COLO668 (cell line): ENCODE measurements at regions not wholly inside any gene's neighbourhood (a gene's known extent, or its start where the extent isn't known, plus 50 kb on each side); places are given as distances from the start of the nearest gene placed in this dataset.

Experiments used
- DNase-seq: peaks from one replicate; lab custom pipeline; 2025; ENCODE audit not compliant: unreplicated experiment; lab: John Stamatoyannopoulos, UW

DNA sequence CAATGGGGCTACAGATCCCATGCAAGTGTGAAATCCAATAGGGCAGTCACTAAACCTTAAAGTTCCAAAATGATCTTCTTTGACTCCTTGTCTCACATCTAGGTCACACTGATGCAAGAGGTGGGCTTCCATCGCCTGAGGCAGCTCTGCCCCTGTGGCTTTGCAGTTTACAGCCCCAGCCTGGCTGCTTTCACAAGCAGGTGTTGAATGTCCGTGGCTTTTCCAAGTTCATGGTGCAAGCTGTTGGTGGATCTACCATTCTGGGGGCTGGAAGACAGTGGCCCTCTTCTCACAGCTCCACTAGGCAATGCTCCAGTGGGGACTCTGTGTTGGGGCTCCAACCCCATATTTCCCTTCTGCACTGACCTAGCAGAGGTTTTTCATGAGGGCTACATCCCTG, 68.5 kb upstream of the PRR20G start:
- no peak for DNase-seq

DNA sequence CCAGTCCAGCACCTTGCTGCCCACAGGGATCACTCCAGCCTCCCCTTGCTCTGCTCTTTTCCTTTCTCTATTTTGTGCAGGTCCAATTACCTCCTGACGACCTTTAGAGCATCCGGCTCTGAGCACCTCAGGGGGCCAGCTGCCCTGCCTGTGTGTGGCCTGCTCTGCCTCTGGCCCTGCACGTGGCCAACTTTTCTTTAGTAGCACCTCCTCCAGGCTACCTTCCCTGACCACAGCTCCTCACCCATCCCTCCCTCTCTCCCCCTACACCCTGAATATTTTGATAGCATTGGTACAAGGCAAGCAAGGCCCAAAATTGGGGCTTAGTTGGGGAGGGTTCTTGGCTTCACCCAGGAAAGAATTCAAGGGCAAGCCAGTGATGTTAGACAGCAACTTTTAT, 66.9 kb upstream of the PRR20G start:
- no peak for DNase-seq

DNA sequence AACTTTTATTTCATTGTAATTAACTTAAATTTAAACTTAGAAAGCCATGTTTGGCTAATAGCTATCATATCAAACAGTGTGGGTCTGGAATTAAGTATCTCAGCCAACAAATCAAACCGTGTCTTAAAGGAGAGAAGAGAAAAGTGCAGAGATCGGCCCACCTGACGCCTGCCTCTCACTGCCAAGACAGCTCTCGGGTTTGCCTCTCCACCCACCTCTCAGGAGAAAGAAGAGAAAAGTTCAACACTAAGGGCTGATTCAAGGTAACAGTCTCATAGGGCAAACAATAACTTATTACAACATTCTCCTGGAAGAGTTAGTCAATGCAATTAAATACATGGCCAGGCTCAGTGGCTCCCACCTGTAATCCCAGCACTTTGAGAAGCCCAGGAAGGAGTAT, 64.8 kb upstream of the PRR20G start:
- no peak for DNase-seq

DNA sequence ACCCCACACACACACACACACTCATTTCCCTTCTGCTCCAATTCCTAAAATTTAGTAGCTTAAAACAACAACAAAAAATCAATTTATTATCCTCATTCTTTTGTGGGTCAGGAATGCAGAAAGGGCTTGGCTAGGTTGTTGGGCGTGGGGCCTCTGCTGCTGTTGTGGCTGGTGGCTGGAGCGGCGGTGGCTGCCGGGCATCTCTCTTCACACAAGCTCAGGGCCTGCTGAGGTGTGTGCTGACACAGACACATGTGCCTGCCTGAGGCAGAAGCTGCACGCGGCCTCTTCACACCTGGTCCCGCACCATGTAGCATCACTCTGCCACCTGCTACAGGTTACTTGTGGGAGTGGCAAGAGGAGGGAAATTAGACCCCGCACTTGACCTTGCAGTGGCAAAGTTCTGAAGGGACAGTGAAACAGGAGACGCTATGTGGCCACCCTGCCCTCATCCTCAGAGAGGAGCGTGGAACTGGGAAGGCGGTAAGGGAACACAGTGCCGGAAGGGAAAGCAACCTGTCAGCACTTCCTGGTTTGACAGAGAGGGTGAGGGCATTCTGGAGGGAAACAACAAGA, 64.0 kb upstream of the PRR20G start:
- no peak for DNase-seq

DNA sequence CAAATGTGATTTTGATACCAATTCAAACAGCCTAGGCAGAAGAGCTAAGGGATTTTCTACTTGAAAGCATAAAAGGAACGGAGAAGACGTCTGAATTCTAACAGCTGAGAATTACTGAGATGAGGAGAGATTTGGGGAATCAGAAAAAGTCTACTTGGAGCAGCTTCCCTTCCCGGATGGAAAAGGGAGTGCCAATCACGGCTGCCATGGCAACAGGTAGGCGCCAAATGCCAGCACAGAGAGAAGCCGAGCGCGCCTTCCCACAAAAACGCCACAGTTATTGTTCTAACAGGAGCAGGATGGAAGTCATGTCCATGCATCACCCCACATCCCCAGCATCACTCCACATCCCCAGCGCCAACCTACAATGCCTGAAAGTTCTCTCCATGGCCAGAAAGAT, 63.5 kb upstream of the PRR20G start:
- DNase-seq, result no peak

DNA sequence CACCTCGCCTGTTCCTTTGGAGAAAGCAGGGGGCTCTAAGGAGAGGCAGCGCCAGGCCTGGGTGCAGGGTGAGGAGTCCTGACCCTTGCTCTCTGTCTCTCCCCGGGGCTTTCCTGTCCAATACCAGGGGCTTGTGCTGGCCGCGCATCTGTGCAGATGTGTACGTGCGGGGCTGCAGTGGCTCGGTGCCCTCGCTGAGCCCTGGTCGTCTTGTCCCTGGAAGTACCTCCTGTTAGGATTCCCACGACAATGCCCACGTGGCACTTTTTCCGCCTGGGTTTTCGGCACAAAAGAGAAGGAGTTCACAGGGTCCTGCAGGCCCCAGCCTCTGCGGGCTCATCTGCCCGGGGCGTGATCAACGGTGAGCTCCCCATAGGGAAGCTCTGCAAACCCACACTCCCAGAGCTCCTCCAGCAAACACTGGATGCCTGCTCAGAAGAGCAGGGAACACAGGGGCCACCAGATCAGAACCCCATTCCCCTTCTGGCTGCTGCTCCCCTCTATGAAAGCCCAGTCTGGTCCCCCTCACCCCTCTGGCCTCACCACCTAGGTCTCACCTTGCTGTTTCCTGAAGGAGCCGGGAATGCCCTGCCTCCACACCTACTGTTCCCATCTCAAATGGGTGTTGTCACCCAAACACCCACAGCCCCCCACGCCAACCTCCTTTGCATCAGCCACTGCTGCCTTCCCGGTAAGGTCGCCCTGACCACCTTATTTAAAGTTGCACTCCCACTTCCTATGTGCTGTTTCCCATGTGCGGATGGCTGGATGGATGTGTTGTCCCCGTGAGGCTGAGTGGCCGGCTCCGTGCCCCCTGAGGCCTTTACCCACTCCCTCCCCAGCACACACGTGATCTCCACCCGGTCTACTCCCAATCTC, 62.6 kb upstream of the PRR20G start:
- DNase-seq, result no peak

DNA sequence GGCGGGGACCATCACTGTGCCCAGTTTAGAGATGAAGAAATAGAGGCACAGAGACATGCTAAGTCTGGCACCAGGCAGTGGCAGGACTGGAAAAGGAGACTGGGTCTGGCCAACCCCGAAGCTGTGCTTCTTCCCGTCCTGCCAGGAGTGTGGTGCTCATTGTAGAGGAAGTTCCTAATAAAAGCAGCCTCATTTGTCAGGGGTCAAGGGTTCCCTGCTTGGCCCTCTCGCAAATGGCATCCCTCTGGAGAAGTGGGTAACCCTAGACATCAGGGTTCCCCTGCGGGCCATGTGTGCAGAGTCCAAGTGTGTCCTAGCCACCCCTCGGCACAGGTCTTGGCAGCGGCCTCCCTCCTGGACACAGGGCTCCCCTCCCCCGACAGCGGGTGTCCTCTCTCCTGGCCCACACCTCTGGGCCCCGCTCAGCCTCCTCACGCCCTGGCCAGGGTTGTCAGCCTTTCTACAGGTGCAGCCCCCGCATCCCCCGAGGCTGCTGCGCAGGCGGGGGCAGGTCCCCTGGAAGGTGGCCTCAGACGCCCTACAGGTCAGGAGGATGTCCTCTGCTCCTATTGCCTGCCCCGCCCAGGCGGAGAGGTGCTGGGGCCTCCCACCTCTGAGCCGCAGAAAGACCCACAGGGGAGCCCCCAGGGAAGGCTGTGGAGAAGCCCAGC, 61.8 kb upstream of the PRR20G start:
- no peak for DNase-seq

DNA sequence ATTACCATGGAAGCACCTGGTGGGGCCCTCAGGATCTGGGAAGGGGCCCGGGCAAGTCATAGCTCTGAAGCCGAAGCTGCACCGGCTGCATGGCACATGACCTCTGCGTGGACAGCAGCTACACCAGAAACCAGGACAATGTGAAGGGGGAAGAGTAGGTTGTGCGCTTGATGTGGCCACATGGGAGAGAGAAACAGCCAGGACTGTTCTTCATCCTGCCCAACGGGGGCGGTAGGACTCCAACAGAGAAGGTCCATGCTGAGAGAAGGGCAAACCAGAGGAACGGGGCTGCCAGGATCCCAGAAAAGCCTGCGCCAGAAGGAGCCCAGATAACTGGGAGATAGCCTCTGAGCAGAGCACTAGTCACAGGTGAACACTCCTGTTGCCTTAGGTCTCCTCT, 54.9 kb upstream of the PRR20G start:
- no peak for DNase-seq

DNA sequence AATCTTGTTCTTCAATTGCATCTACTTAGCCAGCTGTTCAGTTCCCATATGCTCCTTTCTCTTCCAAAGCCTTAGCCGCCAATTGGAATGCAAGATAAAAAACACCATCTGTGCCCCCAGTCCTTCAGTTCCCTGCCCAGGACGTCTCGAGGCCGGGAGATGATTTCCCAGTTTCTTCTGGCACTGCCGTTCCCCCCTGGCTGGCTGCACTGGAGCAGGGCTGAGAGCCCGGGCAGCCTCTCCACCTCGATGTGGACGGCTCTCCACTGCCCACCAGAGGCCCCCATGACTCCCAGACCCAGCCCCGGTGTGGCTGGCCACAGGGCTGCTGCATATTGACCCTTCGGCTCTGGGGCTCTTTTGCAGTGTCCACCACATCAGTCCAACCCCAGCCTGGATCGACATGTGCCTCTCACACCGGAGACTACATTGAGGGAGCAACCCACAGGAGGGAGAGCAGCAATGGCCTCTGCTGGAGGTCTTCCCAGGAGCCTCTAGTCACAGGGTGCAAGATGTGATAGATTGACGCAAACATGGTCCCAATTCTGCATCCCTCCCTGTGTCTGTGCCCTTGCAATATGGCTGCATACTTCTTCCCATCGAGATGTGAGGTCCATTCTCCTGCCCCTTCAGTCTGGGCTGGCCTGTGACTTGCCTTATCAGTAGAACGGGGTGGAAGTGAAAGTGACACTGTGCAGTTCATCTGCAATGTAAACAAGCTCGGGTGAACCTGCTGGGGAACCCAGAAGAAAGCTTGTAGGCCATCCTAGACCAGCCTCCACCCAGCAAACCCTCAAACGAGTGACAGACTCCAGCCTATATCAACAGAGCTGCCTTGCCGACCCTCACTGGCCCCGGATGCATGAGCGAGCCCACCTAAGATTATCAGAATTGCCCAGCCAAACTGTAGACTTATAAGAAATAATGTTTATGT, 52.3 kb upstream of the PRR20G start:
- no peak for DNase-seq

DNA sequence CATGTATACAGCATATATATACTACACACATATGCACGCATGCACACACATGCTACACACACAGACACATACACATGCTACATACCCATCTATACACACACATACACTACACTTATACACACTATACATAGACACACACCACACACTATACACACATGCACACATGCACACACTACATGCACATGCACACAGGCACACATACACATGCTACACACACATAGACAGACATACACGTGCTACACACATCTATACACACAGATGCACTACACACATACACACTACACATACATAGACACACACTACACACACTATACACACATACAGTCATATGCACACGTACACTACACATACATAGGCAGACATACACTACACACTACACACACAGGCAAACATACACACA, 51.2 kb upstream of the PRR20G start:
- no peak for DNase-seq

DNA sequence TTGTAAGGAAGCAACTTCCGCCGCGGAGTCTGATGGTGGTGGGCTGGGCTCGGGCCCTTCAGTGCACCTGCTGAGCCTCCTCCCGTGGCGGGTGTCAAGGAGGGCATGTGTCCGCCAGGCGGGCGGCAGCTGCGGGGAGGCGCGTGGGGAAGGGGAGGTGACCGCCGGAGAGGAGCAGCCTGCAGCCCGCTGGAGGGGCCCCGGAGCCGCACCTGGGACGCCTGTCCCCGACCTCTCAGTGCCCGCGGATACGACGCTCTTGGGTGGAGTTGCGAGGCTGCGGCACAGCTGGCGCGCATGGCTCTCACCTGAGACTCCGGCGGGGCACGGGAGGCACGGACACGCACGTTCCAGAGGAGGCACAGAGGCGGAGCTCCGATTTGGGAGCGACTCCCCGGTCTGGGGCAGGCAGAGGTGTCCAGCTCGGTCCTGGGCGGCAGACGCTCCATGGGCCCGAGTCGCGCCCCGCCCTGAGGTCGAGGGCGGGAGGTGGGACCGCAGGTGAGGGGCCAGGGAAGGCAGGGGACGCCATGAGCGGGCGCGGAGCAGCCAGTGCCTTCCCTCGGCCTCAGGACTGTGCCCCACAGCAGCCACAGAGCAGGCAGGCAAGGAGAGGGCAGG, 50.2 kb upstream of the PRR20G start:
- DNase-seq, result no peak
